ENCODE measurements at regions not wholly inside any gene's neighbourhood (a gene's known extent, or its start where the extent isn't known, plus 50 kb on each side); places are given as distances from the start of the nearest gene placed in this dataset.

GRCh38 chr4:176383273-176384077 lies 63.7 kb downstream of the SPCS3 start:
- FAIRE-seq (no peak), DNase-seq (ENCODE audit: insufficient read length, low spot score) (no peak)

- DNase-seq (ENCODE audit: insufficient read length, low spot score), result no peak
- no peak for FAIRE-seq
Measured at GRCh38 chr4:176385601-176386000, 65.8 kb downstream of the SPCS3 start.

- FAIRE-seq, result no peak
- DNase-seq (ENCODE audit: insufficient read length, low spot score), result no peak
Measured at GRCh38 chr4:176387571-176387970, 67.8 kb downstream of the SPCS3 start.

GRCh38 chr4:176393306-176394013 lies 73.7 kb downstream of the SPCS3 start:
- DNase-seq (ENCODE audit: insufficient read length, low spot score) (no peak), FAIRE-seq (peak; percentile 23)

- DNase-seq (ENCODE audit: insufficient read length, low spot score) (peak; percentile 9), FAIRE-seq (no peak)
Measured at GRCh38 chr4:176400816-176401461, 81.2 kb downstream of the SPCS3 start.

GRCh38 chr4:176404621-176405020 lies 84.9 kb downstream of the SPCS3 start:
- peak; percentile 10 for DNase-seq (ENCODE audit: insufficient read length, low spot score)

GRCh38 chr4:176406297-176406696 lies 86.5 kb downstream of the SPCS3 start:
- FAIRE-seq, result no peak

More at GRCh38 chr4:176404621-176405020, 84.9 kb downstream of the SPCS3 start:
- FAIRE-seq, result no peak

GRCh38 chr4:176406736-176407135 lies 87.0 kb downstream of the SPCS3 start:
- FAIRE-seq (no peak), DNase-seq (ENCODE audit: insufficient read length, low spot score) (no peak)

More at GRCh38 chr4:176406297-176406696, 86.5 kb downstream of the SPCS3 start:
- no peak for DNase-seq (ENCODE audit: insufficient read length, low spot score)

GRCh38 chr4:176409627-176410026 lies 89.9 kb downstream of the SPCS3 start:
- DNase-seq (ENCODE audit: insufficient read length, low spot score) (no peak), FAIRE-seq (no peak)

GRCh38 chr4:176413171-176413570 lies 93.4 kb downstream of the SPCS3 start:
- FAIRE-seq (no peak), DNase-seq (ENCODE audit: insufficient read length, low spot score) (no peak)

GRCh38 chr4:176422001-176422400 lies 102.2 kb downstream of the SPCS3 start:
- no peak for FAIRE-seq
- no peak for DNase-seq (ENCODE audit: insufficient read length, low spot score)

- FAIRE-seq, result no peak
- DNase-seq (ENCODE audit: insufficient read length, low spot score), result no peak
Measured at GRCh38 chr4:176422511-176422910, 102.7 kb downstream of the SPCS3 start.

- no peak for FAIRE-seq
- DNase-seq (ENCODE audit: insufficient read length, low spot score), result no peak
Measured at GRCh38 chr4:176425035-176425434, 105.3 kb downstream of the SPCS3 start.

- DNase-seq (ENCODE audit: insufficient read length, low spot score) (no peak), FAIRE-seq (peak; percentile 52)
Measured at GRCh38 chr4:176432811-176433540, 113.2 kb downstream of the SPCS3 start.

- no peak for FAIRE-seq
Measured at GRCh38 chr4:176433983-176434382, 114.2 kb downstream of the SPCS3 start.

GRCh38 chr4:176435901-176436292 lies 116.1 kb downstream of the SPCS3 start:
- DNase-seq (ENCODE audit: insufficient read length, low spot score) (no peak), FAIRE-seq (no peak)

More at GRCh38 chr4:176433983-176434382, 114.2 kb downstream of the SPCS3 start:
- DNase-seq (ENCODE audit: insufficient read length, low spot score), result no peak

- DNase-seq (ENCODE audit: insufficient read length, low spot score) (peak; percentile 21), FAIRE-seq (peak; percentile 81)
Measured at GRCh38 chr4:176436293-176436973, 116.7 kb downstream of the SPCS3 start.

- DNase-seq (ENCODE audit: insufficient read length, low spot score) (no peak), FAIRE-seq (peak; percentile 57)
Measured at GRCh38 chr4:176437756-176438155, 118.0 kb downstream of the SPCS3 start.

- no peak for FAIRE-seq
- no peak for DNase-seq (ENCODE audit: insufficient read length, low spot score)
Measured at GRCh38 chr4:176438401-176438800, 118.6 kb downstream of the SPCS3 start.

- DNase-seq (ENCODE audit: insufficient read length, low spot score) (no peak), FAIRE-seq (no peak)
Measured at GRCh38 chr4:176439611-176440010, 119.8 kb downstream of the SPCS3 start.

Measured in HTR-8/SVneo (cell line).